PC-9 (cell line): ENCODE measurements at regions not wholly inside any gene's neighbourhood (a gene's known extent, or its start where the extent isn't known, plus 50 kb on each side); places are given as distances from the start of the nearest gene placed in this dataset.
A peak's percentile ranks its signal among the peaks of the same experiment; 100 is the strongest.
"Not testable (repeated sequence)": the region's sequence is repeated elsewhere in the genome, so short reads cannot be mapped to it uniquely, and the experiment has no call there.

Experiments
- BruUV-seq: library from RNA; stranded (reverse); fragments of 400-500 nt; replicated peaks from 2 replicates; lab custom pipeline; 2021; lab: Mats Ljungman, UMichigan
- CTCF ChIA-PET: fragments of 300-600 bp; sonication (Branson Sonifier 250); formaldehyde crosslinking; loops from one replicate; lab custom pipeline; 2022; ENCODE audit warnings: antibody characterized with exemption; lab: Charles Lee
- POLR2A ChIA-PET: fragments of 300-600 bp; sonication (Branson Sonifier 250); formaldehyde crosslinking; loops from one replicate; lab custom pipeline; 2022; ENCODE audit warnings: antibody characterized with exemption; ENCODE audit not compliant: unreplicated experiment; lab: Charles Lee
- DNase-seq, 2 experiments: peaks; one replicate each; pipeline versions ENCODE4 v3.0.0 to v3.0.0-alpha.2; 2015 to 2022; ENCODE audit warnings: mixed read lengths in 1 of 2
- H2AFZ ChIP-seq: fragments of 200-600 bp; sonication (generic); 2 replicates; pipeline ENCODE4 v1.8.1; 2017; ENCODE audit warnings: antibody characterized with exemption
- H3F3A ChIP-seq: fragments of 200-600 bp; sonication (generic); 2 replicates; pipeline ENCODE4 v1.8.1; 2017; ENCODE audit warnings: antibody characterized with exemption, mild to moderate bottlenecking, low read depth; ENCODE audit not compliant: insufficient read depth
- H3K27ac ChIP-seq: fragments of 200-600 bp; sonication (generic); 2 replicates; pipeline ENCODE4 v1.6.1; 2016; ENCODE audit warnings: mixed run types
- H3K27me3 ChIP-seq: fragments of 200-600 bp; sonication (generic); 2 replicates; pipeline ENCODE4 v1.6.1; 2016; ENCODE audit warnings: low read depth, mixed run types; ENCODE audit not compliant: insufficient read depth
- H3K36me3 ChIP-seq: fragments of 200-600 bp; sonication (generic); 2 replicates; pipeline ENCODE4 v1.6.1; 2016; ENCODE audit warnings: low read depth, mixed run types
- H3K4me1 ChIP-seq: fragments of 200-600 bp; sonication (generic); replicated peaks from 2 replicates; pipeline ENCODE4 v1.6.1; 2016; ENCODE audit warnings: mixed run types; ENCODE audit not compliant: insufficient read depth
- H3K4me2 ChIP-seq: fragments of 200-600 bp; sonication (generic); 2 replicates; pipeline ENCODE4 v1.6.1; 2017; ENCODE audit warnings: mixed run types
- H3K4me3 ChIP-seq: fragments of 200-600 bp; sonication (generic); 2 replicates; pipeline ENCODE4 v1.6.1; 2016; ENCODE audit warnings: mixed run types
- H3K79me2 ChIP-seq: fragments of 200-600 bp; sonication (generic); 2 replicates; pipeline ENCODE4 v1.6.1; 2017; ENCODE audit warnings: low read depth, mixed run types
- H3K9me2 ChIP-seq: fragments of 200-600 bp; sonication (generic); 2 replicates; pipeline ENCODE4 v1.8.1; 2017; ENCODE audit warnings: mild to moderate bottlenecking; ENCODE audit not compliant: insufficient read depth
- H3K9me3 ChIP-seq: fragments of 200-600 bp; sonication (generic); 2 replicates; pipeline ENCODE4 v1.8.1; 2016; ENCODE audit warnings: low read depth; ENCODE audit not compliant: insufficient read depth
- H4K20me1 ChIP-seq: fragments of 200-600 bp; sonication (generic); 2 replicates; pipeline ENCODE4 v1.8.1; 2017; ENCODE audit not compliant: insufficient read depth
- CTCF ChIP-seq: fragments of 200-600 bp; sonication (generic); conservative IDR thresholded peaks from 2 replicates; pipeline ENCODE4 v1.6.1; 2017; ENCODE audit warnings: mixed run types, antibody characterized with exemption, mild to moderate bottlenecking, moderate library complexity
- EZH2 ChIP-seq: fragments of 200-600 bp; sonication (generic); IDR thresholded peaks from 2 replicates; pipeline ENCODE4 v1.8.0; 2017; ENCODE audit warnings: antibody characterized with exemption, low read depth
- intact Hi-C: fragments of 100-400 bp; cut with micrococcal nuclease; formaldehyde crosslinking; loops from one replicate; pipeline ENCODE4 v1.10.0; 2022; ENCODE audit not compliant: unreplicated experiment

GRCh38 chr9:108775901-108776306 is 79.9 kb downstream of the ACTL7B start:
- BruUV-seq = no TSS peak
- CTCF ChIA-PET = no interaction called here
- Histone ChIP-seq H2AFZ (no peak overlapping the region), H3K36me3 (no peaks in the 10 kb centered on the region), H3K4me1 (peaks cover 20% of the 10 kb centered on the region), H3K27ac (no peak overlapping the region), H4K20me1 (no peaks in the 10 kb centered on the region), H3K9me3 (no peaks in the 10 kb centered on the region), H3K4me2 (no peak overlapping the region), H3F3A (peaks cover 8% of the 10 kb centered on the region; the same call in 1 of the 2 replicates), H3K79me2 (no peaks in the 10 kb centered on the region), H3K4me3 (no peak overlapping the region), H3K27me3 (peaks cover 14% of the 10 kb centered on the region; the same call in 1 of the 2 replicates), H3K9me2 (no peaks in the 10 kb centered on the region)
- POLR2A ChIA-PET = interaction anchor here (0.7 kb wide), 1 partner anchor 201 kb away, joined by 8 read pairs; no protein-coding TSS in a partner anchor
- no peak for DNase-seq
- intact Hi-C loops = no loop called here
- TF ChIP-seq EZH2 = no peak
- TF ChIP-seq CTCF = no peak

- H3K9me2 ChIP-seq, CTCF ChIA-PET, BruUV-seq, H3K79me2 ChIP-seq, H2AFZ ChIP-seq, H3K4me2 ChIP-seq, H3K9me3 ChIP-seq, H3K36me3 ChIP-seq, H3K27me3 ChIP-seq, H3F3A ChIP-seq, H4K20me1 ChIP-seq, intact Hi-C loops, H3K27ac ChIP-seq, H3K4me3 ChIP-seq, POLR2A ChIA-PET: not testable (repeated sequence)
- peak in 1 of 2 experiments; percentile 10 for DNase-seq
- H3K4me1 ChIP-seq = peaks cover 20% of the 10 kb centered on the region
Measured at GRCh38 chr9:108774088-108774487, 81.7 kb downstream of the ACTL7B start.

- ChIA-PET CTCF (no interaction called here), POLR2A (interaction anchor here (0.6 kb wide), 2 partner anchors 119 to 500 kb away, joined by 4 to 6 read pairs; no protein-coding TSS in a partner anchor)
- peaks cover 6% of the 10 kb centered on the region; the same call in 1 of the 2 replicates for H3F3A ChIP-seq
- no peak overlapping the region for H3K27ac ChIP-seq
- no peak overlapping the region for H3K4me3 ChIP-seq
- intact Hi-C loops = no loop called here
- no peaks in the 10 kb centered on the region for H3K27me3 ChIP-seq
- H3K4me1 ChIP-seq = peaks cover 14% of the 10 kb centered on the region
- H3K36me3 ChIP-seq = no peaks in the 10 kb centered on the region
- DNase-seq = no peak
- H3K79me2 ChIP-seq = no peaks in the 10 kb centered on the region
- no peaks in the 10 kb centered on the region for H3K9me3 ChIP-seq
- H3K9me2 ChIP-seq = no peaks in the 10 kb centered on the region
- H3K4me2 ChIP-seq = no peak overlapping the region
- BruUV-seq = no TSS peak
- no peak overlapping the region for H2AFZ ChIP-seq
- no peaks in the 10 kb centered on the region for H4K20me1 ChIP-seq
- TF ChIP-seq CTCF (no peak), EZH2 (no peak)
Measured at GRCh38 chr9:108772301-108772894, 83.4 kb downstream of the ACTL7B start.
